Gastroesophageal sphincter (tissue), 3 donors: ENCODE measurements at regions not wholly inside any gene's neighbourhood (a gene's known extent, or its start where the extent isn't known, plus 50 kb on each side); places are given as distances from the start of the nearest gene placed in this dataset.

Experiments
- POLR2A ChIP-seq, 2 donors: fragments of 450-650 bp; IDR thresholded peaks; one replicate each; pipeline ENCODE4 v1.6.1; 2017; ENCODE audit warnings: antibody characterized with exemption in 2 of 2, mild to moderate bottlenecking in 2 of 2, moderate library complexity in 1 of 2
- TF ChIP-seq, protein P1 (sequence below), 4 experiments: fragments of 200-600 bp in 2 of 4; fragments of 450-650 bp in 2 of 4; sonication (generic) in 1 of 4; IDR thresholded peaks; one replicate each; pipeline ENCODE4 v1.5.1; 2017 to 2019; ENCODE audit warnings: antibody characterized with exemption in 4 of 4, mild to moderate bottlenecking in 2 of 4, moderate library complexity in 2 of 4

GRCh38 chr1:221839782-221840395 lies 98.0 kb upstream of the DUSP10 start:
- TF ChIP-seq POLR2A (IDR thresholded peaks at IDR 0.05) = no peak
- TF ChIP-seq, protein P1, sequence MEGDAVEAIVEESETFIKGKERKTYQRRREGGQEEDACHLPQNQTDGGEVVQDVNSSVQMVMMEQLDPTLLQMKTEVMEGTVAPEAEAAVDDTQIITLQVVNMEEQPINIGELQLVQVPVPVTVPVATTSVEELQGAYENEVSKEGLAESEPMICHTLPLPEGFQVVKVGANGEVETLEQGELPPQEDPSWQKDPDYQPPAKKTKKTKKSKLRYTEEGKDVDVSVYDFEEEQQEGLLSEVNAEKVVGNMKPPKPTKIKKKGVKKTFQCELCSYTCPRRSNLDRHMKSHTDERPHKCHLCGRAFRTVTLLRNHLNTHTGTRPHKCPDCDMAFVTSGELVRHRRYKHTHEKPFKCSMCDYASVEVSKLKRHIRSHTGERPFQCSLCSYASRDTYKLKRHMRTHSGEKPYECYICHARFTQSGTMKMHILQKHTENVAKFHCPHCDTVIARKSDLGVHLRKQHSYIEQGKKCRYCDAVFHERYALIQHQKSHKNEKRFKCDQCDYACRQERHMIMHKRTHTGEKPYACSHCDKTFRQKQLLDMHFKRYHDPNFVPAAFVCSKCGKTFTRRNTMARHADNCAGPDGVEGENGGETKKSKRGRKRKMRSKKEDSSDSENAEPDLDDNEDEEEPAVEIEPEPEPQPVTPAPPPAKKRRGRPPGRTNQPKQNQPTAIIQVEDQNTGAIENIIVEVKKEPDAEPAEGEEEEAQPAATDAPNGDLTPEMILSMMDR (IDR thresholded peaks at IDR 0.05) = no peak
